ENCODE measurements at regions not wholly inside any gene's neighbourhood (a gene's known extent, or its start where the extent isn't known, plus 50 kb on each side); places are given as distances from the start of the nearest gene placed in this dataset.

DNA sequence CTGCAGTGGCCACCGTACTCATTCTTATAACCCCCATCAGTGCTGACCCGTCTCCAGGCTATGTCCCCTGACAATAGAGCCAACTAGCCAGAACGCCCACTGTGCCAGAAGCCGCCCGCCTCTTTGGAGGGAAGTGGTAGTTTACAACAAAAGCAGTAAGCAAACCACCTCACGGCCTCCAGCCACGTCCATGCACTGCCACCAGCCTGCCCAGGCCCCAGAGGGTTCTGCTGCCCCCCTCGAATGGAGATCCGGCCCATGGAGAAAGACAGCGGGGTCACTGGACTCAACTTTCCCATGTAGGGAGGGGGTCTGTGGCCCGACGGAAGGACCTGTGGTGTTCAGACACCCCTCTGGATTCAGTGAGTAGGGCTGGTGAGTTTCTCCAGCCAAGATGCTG is 340.3 kb downstream of the CTTN start:
- TF ChIP-seq POLR2A (IDR thresholded peaks at IDR 0.05; ENCODE audit: low read length) = no peak
- no peak for TF ChIP-seq GATA1 (IDR thresholded peaks at IDR 0.05; ENCODE audit: low read depth, low read length)

Data from erythroblast (primary cell).